ENCODE measurements at regions not wholly inside any gene's neighbourhood (a gene's known extent, or its start where the extent isn't known, plus 50 kb on each side); places are given as distances from the start of the nearest gene placed in this dataset.
"Not testable (repeated sequence)": the region's sequence is repeated elsewhere in the genome, so short reads cannot be mapped to it uniquely, and the experiment has no call there.

DNA sequence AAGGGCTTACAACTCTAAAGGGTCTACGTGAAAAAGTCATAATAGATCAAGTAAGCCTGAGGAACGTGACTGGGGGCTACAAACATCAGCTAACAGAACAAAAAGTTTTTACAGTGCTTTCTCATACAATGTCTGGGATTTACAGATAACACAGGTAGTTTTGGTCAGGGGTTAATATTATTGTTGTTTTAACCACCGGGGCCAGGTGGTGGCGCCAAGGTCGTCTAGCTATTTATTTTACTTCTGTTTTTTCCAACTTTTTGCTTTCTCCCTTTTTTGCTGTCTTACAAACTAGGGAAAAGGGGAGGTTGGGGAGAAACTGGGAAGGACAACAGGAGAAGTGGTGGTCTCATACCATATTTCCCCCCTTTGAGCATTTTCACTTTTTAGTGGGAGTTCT lies 158.6 kb downstream of the UNC93B1 start:
- DNase-seq, result peak in 3 of 4 donors; percentile 17 to 63 (median 34)
- H3K9me3 ChIP-seq; H3K27ac ChIP-seq; H3K27me3 ChIP-seq; H3K36me3 ChIP-seq (replicated peaks in 1 of 2; ENCODE audit: insufficient read depth in 1 of 2, low read depth in 2 of 2); ATAC-seq; intact Hi-C loops (cut with DNase I); H3K4me3 ChIP-seq: not testable (repeated sequence)
- WGBS, 2 donors, result 28 to 36% methylated on average over 2 of the region's 5 CpGs
- peaks cover 20% of the 10 kb centered on the region for H3K4me1 ChIP-seq
- TF ChIP-seq, protein P1, sequence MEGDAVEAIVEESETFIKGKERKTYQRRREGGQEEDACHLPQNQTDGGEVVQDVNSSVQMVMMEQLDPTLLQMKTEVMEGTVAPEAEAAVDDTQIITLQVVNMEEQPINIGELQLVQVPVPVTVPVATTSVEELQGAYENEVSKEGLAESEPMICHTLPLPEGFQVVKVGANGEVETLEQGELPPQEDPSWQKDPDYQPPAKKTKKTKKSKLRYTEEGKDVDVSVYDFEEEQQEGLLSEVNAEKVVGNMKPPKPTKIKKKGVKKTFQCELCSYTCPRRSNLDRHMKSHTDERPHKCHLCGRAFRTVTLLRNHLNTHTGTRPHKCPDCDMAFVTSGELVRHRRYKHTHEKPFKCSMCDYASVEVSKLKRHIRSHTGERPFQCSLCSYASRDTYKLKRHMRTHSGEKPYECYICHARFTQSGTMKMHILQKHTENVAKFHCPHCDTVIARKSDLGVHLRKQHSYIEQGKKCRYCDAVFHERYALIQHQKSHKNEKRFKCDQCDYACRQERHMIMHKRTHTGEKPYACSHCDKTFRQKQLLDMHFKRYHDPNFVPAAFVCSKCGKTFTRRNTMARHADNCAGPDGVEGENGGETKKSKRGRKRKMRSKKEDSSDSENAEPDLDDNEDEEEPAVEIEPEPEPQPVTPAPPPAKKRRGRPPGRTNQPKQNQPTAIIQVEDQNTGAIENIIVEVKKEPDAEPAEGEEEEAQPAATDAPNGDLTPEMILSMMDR (IDR thresholded peaks at IDR 0.05), result peak in 1 of 7 experiments; percentile 9

DNA sequence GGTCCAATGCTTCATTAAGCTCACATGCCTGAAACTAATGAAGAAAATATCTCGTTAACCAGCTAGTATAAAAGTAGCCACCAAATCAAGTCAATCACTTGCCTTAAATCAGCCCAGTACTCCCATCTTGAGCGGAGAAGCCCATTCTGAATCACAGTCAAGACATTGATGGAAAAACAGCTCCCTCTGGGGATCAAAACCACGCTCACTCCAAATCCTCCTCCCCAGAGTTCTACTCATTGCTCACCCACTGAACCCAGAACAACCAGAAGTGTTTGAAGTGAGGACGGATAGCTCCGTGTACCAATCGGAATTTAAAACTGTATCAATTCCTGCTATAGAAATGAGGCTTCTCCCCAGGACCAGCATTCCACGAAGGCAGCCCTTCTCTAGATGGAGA lies 163.3 kb downstream of the UNC93B1 start:
- H3K27me3 ChIP-seq; H3K36me3 ChIP-seq (replicated peaks in 1 of 2; ENCODE audit: insufficient read depth in 1 of 2, low read depth in 2 of 2); intact Hi-C loops (cut with DNase I); ATAC-seq; H3K4me3 ChIP-seq; H3K9me3 ChIP-seq; DNase-seq; H3K4me1 ChIP-seq; H3K27ac ChIP-seq: not testable (repeated sequence)
- WGBS, 2 donors, result 67% methylated on average over 7 of the region's 7 CpGs

DNA sequence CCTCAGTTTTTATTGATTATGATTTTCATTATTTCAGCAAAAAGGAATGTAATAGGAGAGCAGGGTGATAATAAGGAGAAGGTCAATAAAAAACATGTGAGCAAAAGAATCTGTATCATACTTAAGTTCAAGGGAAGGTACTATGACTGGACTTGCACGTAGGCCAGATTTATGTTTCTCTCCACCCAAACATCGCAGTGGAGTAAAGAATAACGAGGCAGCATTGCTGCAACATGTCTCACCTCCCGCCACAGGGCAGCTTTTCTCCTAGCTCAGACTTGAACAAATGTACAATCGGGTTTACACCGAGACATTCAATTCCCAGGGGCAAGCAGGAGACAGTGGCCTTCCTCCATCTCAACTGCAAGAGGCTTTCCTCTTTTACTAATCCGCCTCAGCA lies 155.7 kb upstream of the ALDH3B2 start:
- intact Hi-C loops (cut with DNase I); DNase-seq; H3K36me3 ChIP-seq (replicated peaks in 1 of 2; ENCODE audit: insufficient read depth in 1 of 2, low read depth in 2 of 2): not testable (repeated sequence)

DNA sequence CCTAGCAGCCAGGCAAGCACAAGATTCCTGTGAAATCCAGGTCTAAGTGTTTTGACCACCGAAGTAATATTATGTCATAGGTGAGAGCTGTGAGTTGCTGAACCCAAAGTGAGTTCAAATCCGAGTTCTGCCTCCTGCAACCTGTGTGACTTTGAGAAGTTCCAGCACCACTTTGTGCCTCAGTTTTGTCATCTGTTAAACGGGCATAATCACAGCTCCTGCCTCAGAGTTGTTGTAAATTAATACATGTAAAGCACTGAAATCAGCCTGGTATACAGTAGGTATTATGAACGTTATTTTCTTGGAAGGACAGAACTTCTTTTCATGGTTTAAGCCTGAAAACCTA lies 152.5 kb upstream of the ALDH3B2 start:
- WGBS, 2 donors, result 48% methylated on average over 4 of the region's 4 CpGs
- ATAC-seq; H3K4me1 ChIP-seq; H3K4me3 ChIP-seq; DNase-seq; H3K36me3 ChIP-seq (replicated peaks in 1 of 2; ENCODE audit: insufficient read depth in 1 of 2, low read depth in 2 of 2); H3K9me3 ChIP-seq; intact Hi-C loops (cut with DNase I); H3K27me3 ChIP-seq: not testable (repeated sequence)
- H3K27ac ChIP-seq, result peak overlapping the region in 2 of 4 donors; percentile 33 to 50

More for the DNA sequence above, 155.7 kb upstream of the ALDH3B2 start:
- H3K27ac ChIP-seq, H3K4me1 ChIP-seq, ATAC-seq, H3K27me3 ChIP-seq, H3K9me3 ChIP-seq, H3K4me3 ChIP-seq: not testable (repeated sequence)
- WGBS, 2 donors, result 73 to 75% methylated on average over 7 of the region's 7 CpGs

DNA sequence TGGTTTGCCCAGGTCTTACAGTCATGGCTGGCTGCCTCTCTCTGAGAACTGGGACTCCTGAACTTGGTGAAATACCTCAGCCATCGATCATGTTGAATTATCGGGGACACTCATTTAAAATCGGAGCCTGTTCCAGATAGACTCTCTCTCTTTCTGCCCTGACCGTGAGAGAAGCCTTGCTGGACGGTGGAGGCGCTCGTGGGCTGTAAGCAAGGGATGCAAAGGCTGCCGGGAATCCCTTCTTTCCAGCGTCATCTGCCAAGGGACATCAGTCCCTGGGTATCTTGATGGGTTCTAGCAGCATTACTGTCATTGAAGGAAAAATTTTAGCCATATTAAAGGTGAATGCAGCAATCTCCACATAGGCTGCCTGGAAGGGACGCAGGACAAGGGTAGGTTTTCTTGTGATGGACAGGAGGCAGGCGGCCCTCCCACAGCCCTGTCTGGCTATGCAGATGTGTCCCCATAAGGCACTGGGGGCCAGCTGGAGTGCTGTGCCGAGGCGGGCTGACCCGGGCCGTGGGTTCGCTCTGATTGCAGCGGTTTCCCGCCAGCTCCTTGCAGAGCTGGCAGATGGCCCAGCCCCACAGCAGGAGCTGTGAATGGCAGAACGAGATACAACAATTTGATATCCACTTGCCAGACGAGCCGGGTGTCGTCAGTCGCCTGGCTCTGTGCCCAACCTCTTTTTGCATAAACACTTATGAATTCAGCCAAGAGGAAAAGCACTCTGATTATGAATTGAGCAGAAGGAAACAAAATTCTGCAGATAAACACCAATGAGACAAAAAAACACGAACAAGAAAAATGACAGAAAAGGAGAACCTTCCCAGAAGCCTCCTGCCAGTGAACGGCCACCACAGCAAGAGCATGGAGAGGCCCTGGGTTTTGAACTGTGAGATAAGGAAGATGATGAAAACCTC lies 151.9 kb upstream of the ALDH3B2 start:
- H3K4me1 ChIP-seq; H3K4me3 ChIP-seq; intact Hi-C loops (cut with DNase I); H3K36me3 ChIP-seq (replicated peaks in 1 of 2; ENCODE audit: insufficient read depth in 1 of 2, low read depth in 2 of 2); H3K9me3 ChIP-seq; H3K27me3 ChIP-seq; ATAC-seq: not testable (repeated sequence)
- peak; percentile 64 to 86 (median 72) for DNase-seq
- WGBS, 2 donors, result 19 to 20% methylated on average over 25 of the region's 25 CpGs
- H3K27ac ChIP-seq, result peak overlapping the region in 2 of 4 donors; percentile 33 to 50

DNA sequence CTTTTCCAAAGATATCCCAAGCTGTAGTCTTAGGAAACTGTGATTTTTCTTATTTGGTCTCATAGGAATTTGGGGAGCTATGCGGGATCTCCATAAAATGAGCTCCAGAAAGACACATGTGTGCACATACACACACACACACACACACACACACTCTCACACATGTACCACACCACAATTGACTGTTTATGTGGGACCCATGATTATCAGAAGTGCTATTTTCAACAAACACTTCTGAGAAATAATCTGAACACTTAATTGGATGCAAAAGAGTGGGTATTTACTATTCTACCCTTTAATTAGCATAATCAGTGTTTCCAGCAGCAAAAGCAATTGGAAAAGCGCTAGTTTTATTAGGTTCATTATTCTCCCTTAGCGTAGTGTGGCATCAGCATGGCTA lies 150.4 kb upstream of the ALDH3B2 start:
- H3K27ac ChIP-seq; ATAC-seq; H3K27me3 ChIP-seq; H3K9me3 ChIP-seq; H3K36me3 ChIP-seq (replicated peaks in 1 of 2; ENCODE audit: insufficient read depth in 1 of 2, low read depth in 2 of 2); DNase-seq; intact Hi-C loops (cut with DNase I); H3K4me3 ChIP-seq; H3K4me1 ChIP-seq: not testable (repeated sequence)
- WGBS, 2 donors, result 73 to 90% methylated on average over 2 of the region's 3 CpGs

DNA sequence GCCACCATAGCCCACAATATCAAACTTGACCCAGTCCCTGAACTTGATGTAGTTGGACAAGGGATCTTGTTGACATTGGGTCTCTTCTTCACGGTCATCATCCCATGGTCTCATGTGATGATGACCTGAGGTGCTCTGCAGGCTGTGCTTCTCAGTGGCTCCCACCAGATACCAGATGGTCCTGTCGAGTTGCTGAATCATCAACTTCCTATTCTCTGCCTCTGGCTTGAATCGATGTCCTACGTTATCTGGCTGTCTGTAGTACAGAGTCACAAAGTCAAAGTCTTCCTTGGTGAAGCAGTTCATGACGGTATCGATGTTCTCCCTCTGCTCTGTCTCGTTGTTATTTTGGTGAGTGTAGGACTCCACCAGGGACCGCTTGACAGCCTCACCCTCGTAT lies 145.7 kb upstream of the ALDH3B2 start:
- intact Hi-C loops (cut with DNase I), result no loop called here
- Histone ChIP-seq H3K4me3 (no peak overlapping the region), H3K4me1 (no peaks in the 10 kb centered on the region), H3K36me3 (replicated peaks in 1 of 2; ENCODE audit: insufficient read depth in 1 of 2, low read depth in 2 of 2) (no peaks in the 10 kb centered on the region), H3K27ac (no peak overlapping the region), H3K27me3 (no peaks in the 10 kb centered on the region), H3K9me3 (no peaks in the 10 kb centered on the region)
- ATAC-seq (no peak), DNase-seq (no peak)
- 57% methylated on average over 9 of the region's 9 CpGs for WGBS, 2 donors
- TF ChIP-seq POLR2A (IDR thresholded peaks at IDR 0.05), result no peak
- TF ChIP-seq, protein P1 (IDR thresholded peaks at IDR 0.05), result no peak

DNA sequence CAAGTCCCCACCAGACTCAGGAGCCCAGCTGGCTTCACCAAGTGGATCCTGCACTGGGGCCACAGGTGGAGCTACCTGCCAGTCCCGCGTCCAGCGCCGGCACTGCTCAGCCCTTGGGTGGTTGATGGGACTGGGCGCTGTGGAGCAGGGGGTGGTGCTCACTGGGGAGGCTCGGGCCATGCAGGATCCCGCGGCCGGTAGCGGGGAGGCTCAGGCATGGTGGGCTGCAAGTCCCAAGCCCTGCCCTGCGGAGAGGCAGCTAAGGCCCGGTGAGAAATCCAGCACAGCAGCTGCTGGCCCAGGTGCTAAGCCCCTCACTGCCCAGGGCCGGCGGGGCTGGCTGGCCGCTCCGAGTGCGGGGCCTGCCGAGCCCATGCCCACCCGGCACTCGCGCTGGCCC lies 143.1 kb upstream of the ALDH3B2 start:
- H3K36me3 ChIP-seq (replicated peaks in 1 of 2; ENCODE audit: insufficient read depth in 1 of 2, low read depth in 2 of 2); ATAC-seq; H3K9me3 ChIP-seq; H3K27me3 ChIP-seq; H3K27ac ChIP-seq; H3K4me3 ChIP-seq; H3K4me1 ChIP-seq; DNase-seq; intact Hi-C loops (cut with DNase I): not testable (repeated sequence)
- WGBS, 2 donors, result 86% methylated on average over 18 of the region's 21 CpGs; no CpG with 5 or more reads in 1 of the 2 donors

DNA sequence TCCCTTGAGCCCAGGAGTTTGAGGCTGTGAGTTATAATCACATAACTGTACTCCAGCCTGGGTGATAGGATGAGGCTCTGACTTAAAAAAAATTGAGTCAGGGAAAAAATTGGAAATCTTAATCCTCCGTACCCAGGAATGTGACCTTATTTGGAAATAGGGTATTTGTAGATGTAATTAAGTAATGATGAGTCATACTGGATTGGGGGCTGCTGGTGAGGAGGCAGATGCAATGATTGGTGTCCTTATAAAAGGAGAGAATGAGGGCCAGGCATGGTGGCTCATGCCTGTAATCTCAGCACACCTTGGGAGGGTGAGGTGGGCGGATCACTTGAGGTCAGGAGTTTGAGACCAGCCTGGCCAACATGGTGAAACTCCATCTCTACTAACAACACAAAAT lies 134.9 kb upstream of the ALDH3B2 start:
- intact Hi-C loops (cut with DNase I); H3K27me3 ChIP-seq; H3K9me3 ChIP-seq; H3K4me3 ChIP-seq; H3K36me3 ChIP-seq (replicated peaks in 1 of 2; ENCODE audit: insufficient read depth in 1 of 2, low read depth in 2 of 2); DNase-seq; H3K27ac ChIP-seq; H3K4me1 ChIP-seq; ATAC-seq: not testable (repeated sequence)
- 81 to 85% methylated on average over 2 of the region's 2 CpGs for WGBS, 2 donors

DNA sequence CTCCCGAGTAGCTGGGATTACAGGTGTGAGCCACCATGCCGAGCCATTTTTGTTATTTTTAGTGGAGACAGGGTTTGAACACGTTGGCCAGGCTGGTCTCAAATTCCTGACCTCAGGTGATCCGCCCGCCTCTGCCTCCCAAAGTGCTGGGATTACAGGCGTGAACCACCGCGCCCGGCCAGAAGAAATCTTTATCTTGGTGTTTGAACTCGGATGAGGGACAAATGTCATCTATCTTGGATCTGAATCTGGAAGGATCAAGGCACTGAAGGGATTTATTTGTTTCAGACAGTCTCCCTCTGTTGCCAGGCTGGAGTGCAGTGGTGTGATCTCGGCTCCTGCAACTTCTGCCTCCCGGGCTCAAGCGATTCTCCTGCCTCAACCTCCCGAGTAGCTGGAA lies 133.5 kb upstream of the ALDH3B2 start:
- H3K4me1 ChIP-seq; H3K36me3 ChIP-seq (replicated peaks in 1 of 2; ENCODE audit: insufficient read depth in 1 of 2, low read depth in 2 of 2); H3K9me3 ChIP-seq; H3K27ac ChIP-seq; DNase-seq; H3K4me3 ChIP-seq; ATAC-seq; intact Hi-C loops (cut with DNase I); H3K27me3 ChIP-seq: not testable (repeated sequence)
- WGBS, 2 donors, result 76 to 85% methylated on average over 8 to 13 of the region's 14 CpGs
